ENCODE measurements at regions not wholly inside any gene's neighbourhood (a gene's known extent, or its start where the extent isn't known, plus 50 kb on each side); places are given as distances from the start of the nearest gene placed in this dataset.

GRCh38 chr2:240319221-240319854, 116.1 kb upstream of the GPC1 start:
- no peak for DNase-seq (ENCODE audit: extremely low read depth, insufficient read length)
- no peaks in the 10 kb centered on the region for H3K27me3 ChIP-seq (replicated peaks; ENCODE audit: control insufficient read depth, insufficient read depth, low read length)
- H3K36me3 ChIP-seq (ENCODE audit: control insufficient read depth, insufficient read depth, low read length): no peaks in the 10 kb centered on the region
- no peak overlapping the region for H3K4me3 ChIP-seq (replicated peaks; ENCODE audit: low read depth, low read length)
- no peak for TF ChIP-seq CTCF (IDR thresholded peaks at IDR 0.05; ENCODE audit: insufficient read depth, low read length, poor library complexity, severe bottlenecking)

DNA sequence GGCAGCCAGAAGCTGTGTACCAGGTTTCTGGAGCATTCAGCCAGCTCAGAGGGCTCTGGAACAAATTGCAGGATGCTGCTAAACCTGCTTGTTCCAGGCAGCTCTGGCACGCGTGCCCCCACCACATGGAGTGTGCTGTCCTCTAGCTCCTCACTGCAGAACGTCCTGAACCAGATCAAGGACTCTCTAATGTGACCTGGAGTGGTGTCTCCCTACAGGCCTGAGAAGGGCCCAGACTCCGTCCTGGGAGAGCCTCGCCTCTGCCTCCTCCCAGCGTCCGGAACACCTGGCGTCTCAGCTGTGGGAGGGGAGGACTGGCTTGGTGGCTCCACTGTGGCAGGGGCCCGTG, 115.6 kb upstream of the GPC1 start:
- Histone ChIP-seq H3K36me3 (ENCODE audit: control insufficient read depth, insufficient read depth, low read length) (no peaks in the 10 kb centered on the region), H3K4me3 (replicated peaks; ENCODE audit: low read depth, low read length) (no peak overlapping the region), H3K27me3 (replicated peaks; ENCODE audit: control insufficient read depth, insufficient read depth, low read length) (no peaks in the 10 kb centered on the region)
- TF ChIP-seq CTCF (IDR thresholded peaks at IDR 0.05; ENCODE audit: insufficient read depth, low read length, poor library complexity, severe bottlenecking): no peak
- DNase-seq (ENCODE audit: extremely low read depth, insufficient read length): no peak

- Histone ChIP-seq H3K4me3 (replicated peaks; ENCODE audit: low read depth, low read length) (no peak overlapping the region), H3K36me3 (ENCODE audit: control insufficient read depth, insufficient read depth, low read length) (no peaks in the 10 kb centered on the region), H3K27me3 (replicated peaks; ENCODE audit: control insufficient read depth, insufficient read depth, low read length) (no peaks in the 10 kb centered on the region)
- no peak for DNase-seq (ENCODE audit: extremely low read depth, insufficient read length)
- no peak for TF ChIP-seq CTCF (IDR thresholded peaks at IDR 0.05; ENCODE audit: insufficient read depth, low read length, poor library complexity, severe bottlenecking)
Measured at GRCh38 chr2:240320204-240320993, 115.1 kb upstream of the GPC1 start.

DNA sequence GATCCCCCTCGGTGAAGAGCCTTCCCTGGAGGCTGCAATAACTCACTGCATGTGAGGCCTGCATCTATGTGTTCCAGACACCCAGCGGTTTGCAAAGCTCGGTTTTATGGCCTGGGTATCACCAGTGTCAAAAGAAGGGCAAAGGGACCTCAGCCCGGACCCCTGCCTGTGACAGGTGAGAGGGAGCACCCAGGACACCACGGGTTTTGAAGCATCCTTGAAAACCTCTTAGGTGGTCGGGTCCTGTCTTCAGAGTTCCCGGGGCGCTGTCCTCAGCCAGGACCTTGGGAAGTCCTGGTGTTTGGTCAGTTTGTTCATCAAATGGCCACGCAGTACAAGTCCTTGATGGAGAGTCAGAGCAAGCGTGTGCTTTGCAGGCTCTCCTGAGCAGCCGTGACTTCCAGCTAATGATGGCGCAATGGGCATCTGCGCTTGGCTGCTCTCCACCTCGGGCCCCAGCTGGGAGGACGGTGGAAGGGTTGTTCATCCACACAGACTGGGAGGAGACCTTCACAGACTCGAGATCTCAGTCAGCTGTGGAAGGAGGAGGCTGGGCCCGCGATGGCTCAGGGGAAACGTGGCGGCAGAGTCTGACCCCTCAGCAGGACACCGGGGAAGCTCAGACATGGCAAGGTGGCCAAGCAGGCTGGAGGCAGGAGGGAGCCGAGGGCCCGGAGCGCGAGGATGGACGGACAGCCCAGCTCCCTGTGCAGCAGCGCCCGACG, 113.1 kb upstream of the GPC1 start:
- DNase-seq (ENCODE audit: extremely low read depth, insufficient read length): no peak

GRCh38 chr2:240322991-240323390, 112.5 kb upstream of the GPC1 start:
- Histone ChIP-seq H3K27me3 (replicated peaks; ENCODE audit: control insufficient read depth, insufficient read depth, low read length) (no peaks in the 10 kb centered on the region), H3K36me3 (ENCODE audit: control insufficient read depth, insufficient read depth, low read length) (no peaks in the 10 kb centered on the region), H3K4me3 (replicated peaks; ENCODE audit: low read depth, low read length) (no peak overlapping the region)
- no peak for TF ChIP-seq CTCF (IDR thresholded peaks at IDR 0.05; ENCODE audit: insufficient read depth, low read length, poor library complexity, severe bottlenecking)
- no peak for DNase-seq (ENCODE audit: extremely low read depth, insufficient read length)

More for the DNA sequence above, 113.1 kb upstream of the GPC1 start:
- no peak for TF ChIP-seq CTCF (IDR thresholded peaks at IDR 0.05; ENCODE audit: insufficient read depth, low read length, poor library complexity, severe bottlenecking)
- Histone ChIP-seq H3K36me3 (ENCODE audit: control insufficient read depth, insufficient read depth, low read length) (no peaks in the 10 kb centered on the region), H3K4me3 (replicated peaks; ENCODE audit: low read depth, low read length) (no peak overlapping the region), H3K27me3 (replicated peaks; ENCODE audit: control insufficient read depth, insufficient read depth, low read length) (no peaks in the 10 kb centered on the region)

Measured in GM06990 (cell line).